T-helper 2 cell treated with Interferon-gamma antibody and Interleukin-4, amounts not matched to agents 5 μg/mL and 100 μg/mL, for 36 hours (primary cell): ENCODE measurements at regions not wholly inside any gene's neighbourhood (a gene's known extent, or its start where the extent isn't known, plus 50 kb on each side); places are given as distances from the start of the nearest gene placed in this dataset.

ENCODE experiments used
- DNase-seq: peaks from one replicate; pipeline ENCODE4 v3.0.0; 2021; ENCODE audit warnings: low spot score
- H3K27ac Mint-ChIP-seq: one replicate; pipeline ENCODE4 v1.8.0; 2021; ENCODE audit warnings: mild to moderate bottlenecking, mixed read lengths
- H3K27me3 Mint-ChIP-seq: one replicate; pipeline ENCODE4 v1.8.0; 2021; ENCODE audit warnings: low read depth, mixed read lengths
- H3K36me3 Mint-ChIP-seq: one replicate; pipeline ENCODE4 v1.8.0; 2021; ENCODE audit warnings: low read depth, mixed read lengths
- H3K4me1 Mint-ChIP-seq: one replicate; pipeline ENCODE4 v1.8.0; 2021; ENCODE audit warnings: low read depth, mixed read lengths
- H3K4me3 Mint-ChIP-seq: one replicate; pipeline ENCODE4 v1.8.0; 2022; ENCODE audit warnings: mild to moderate bottlenecking, moderate library complexity, mixed read lengths
- H3K9me3 Mint-ChIP-seq: one replicate; pipeline ENCODE4 v1.8.0; 2021; ENCODE audit warnings: mixed read lengths

DNA sequence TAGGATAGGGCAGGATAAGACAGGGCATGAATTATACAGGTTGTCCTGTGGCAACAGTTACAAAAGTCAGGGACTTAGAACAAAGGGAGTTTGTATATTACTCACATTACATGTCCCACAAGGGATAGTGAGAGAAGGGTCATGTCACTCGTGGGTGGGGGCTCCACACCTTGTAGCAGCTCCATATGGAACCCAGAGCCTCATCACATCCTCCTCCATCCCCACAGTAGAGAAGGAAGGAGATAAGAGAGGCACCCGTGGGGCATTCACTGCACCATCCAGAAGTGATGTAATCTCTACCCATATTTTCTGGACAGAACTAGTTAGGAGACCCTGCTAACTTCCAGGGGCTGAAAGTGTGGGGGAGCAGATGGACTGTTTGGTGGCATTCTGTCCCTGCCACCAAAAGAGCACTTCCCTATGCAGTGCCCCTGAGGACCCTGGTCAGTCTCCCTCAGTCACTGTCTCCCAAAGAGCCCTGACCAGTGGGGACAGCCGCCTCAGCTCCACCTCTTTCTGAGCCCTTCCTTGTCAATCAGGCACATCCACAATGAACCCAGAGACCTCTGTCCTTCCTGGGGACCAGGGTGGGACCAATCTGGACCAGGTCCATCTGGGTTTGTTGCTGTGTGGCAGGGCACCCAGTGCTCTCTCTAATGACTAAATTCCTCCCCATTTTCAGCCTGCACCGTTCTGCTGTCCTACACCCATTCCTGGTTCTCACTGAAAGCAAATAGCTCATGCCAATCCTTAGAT lies 154.8 kb upstream of the ETV3 start:
- no peaks in the 10 kb centered on the region for H3K4me1 Mint-ChIP-seq
- H3K27me3 Mint-ChIP-seq: peaks cover 11% of the 10 kb centered on the region
- no peak for DNase-seq
- H3K36me3 Mint-ChIP-seq: no peaks in the 10 kb centered on the region
- no peaks in the 10 kb centered on the region for H3K9me3 Mint-ChIP-seq
- no peak overlapping the region for H3K4me3 Mint-ChIP-seq
- no peak overlapping the region for H3K27ac Mint-ChIP-seq

DNA sequence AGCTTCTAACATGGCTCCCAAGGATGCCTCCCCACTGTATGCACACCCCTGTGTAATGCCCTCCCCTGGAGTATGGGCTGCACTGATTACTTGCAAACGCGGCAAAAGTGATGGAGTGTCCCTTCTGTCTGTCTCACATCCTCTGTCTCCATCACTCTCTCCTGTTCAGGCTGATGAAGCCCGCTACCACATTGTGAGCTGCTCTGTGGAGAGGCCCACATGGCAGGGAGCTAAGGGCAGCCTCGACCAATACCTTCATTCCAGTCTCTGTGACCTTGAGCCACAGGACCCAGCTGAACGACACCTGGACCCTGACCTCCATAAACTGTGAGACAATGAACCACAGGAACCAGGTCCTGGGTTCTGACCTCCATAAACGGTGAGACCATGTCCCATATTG lies 154.1 kb upstream of the ETV3 start:
- no peaks in the 10 kb centered on the region for H3K4me1 Mint-ChIP-seq
- H3K4me3 Mint-ChIP-seq: no peak overlapping the region
- no peak overlapping the region for H3K27ac Mint-ChIP-seq
- H3K27me3 Mint-ChIP-seq: peaks cover 9% of the 10 kb centered on the region
- no peaks in the 10 kb centered on the region for H3K9me3 Mint-ChIP-seq
- no peak for DNase-seq
- H3K36me3 Mint-ChIP-seq: no peaks in the 10 kb centered on the region

DNA sequence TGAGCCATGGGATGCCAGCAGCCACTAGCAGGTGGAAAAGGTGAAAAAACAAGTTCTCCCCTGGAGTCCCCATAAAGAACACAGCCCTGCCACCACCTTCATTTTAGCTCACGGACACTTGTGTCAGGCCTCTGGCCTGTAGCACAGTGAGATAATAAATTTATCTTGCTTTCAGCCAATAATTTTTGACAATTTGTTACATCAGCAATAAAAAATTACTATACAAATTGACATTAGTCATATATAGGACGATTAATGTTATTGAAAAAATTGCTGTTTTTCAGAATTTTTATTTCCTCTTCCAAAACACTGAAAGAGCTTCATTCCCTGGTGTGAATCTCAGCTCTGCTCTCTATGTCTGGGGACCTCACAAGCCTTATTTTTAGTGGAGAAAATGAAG lies 152.9 kb upstream of the ETV3 start:
- Mint-ChIP-seq H3K27ac (no peak overlapping the region), H3K9me3 (no peaks in the 10 kb centered on the region), H3K4me3 (no peak overlapping the region), H3K27me3 (peaks cover 3% of the 10 kb centered on the region), H3K4me1 (no peaks in the 10 kb centered on the region), H3K36me3 (no peaks in the 10 kb centered on the region)
- no peak for DNase-seq

DNA sequence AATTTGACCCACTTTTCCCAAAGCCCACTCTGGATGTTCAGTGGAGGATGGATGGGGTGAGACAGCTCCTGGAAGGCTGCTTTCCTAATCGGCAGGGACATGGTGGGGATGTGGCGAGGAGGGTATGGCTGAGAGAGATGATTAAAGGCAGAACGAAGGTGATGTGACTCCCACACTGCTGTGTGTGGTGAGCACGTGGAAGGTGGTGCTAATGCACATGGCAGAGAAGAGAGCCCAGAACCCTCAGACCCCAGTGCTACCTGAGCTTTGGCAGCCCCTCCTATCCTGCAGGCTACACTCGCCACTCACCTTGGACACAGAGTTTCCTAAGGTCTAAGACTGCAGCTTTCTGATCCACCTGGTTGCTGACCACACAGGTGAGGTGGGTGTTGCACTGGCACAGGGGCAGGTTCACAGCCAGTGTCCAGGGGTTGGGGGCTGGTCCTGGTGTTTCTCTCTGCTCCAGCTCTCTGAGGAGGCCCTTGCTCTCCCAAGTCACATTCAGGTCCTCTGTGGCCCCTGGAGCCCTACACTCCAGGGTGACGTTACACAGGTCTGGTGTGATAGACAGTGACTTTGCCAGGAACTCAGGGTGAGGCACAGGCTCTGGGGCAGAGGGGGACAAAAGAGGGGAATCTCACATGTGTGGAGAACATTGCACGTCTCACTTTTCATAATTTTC lies 151.4 kb upstream of the ETV3 start:
- H3K4me1 Mint-ChIP-seq: no peaks in the 10 kb centered on the region
- no peaks in the 10 kb centered on the region for H3K9me3 Mint-ChIP-seq
- no peaks in the 10 kb centered on the region for H3K36me3 Mint-ChIP-seq
- H3K27ac Mint-ChIP-seq: no peak overlapping the region
- no peak overlapping the region for H3K4me3 Mint-ChIP-seq
- peaks cover 3% of the 10 kb centered on the region for H3K27me3 Mint-ChIP-seq
- no peak for DNase-seq

DNA sequence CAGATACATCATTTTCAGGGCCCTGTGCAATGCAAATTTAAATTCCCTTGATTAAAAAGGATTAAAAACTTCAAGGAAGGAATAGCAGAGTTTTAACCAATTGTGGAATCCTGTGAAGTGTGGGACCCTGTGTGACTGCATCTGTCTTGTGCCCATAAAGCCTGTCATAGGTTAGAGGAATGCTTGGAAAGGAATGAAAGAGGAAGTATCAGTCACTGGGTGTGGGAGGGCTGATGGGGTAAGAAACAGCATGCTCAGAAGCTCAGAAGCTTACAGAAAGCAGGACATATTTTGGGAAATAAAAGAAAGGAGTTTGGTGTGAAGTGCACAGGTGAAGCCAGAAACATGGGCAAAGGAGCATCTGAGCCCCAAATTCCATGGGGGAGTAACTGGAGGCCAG lies 150.8 kb upstream of the ETV3 start:
- Mint-ChIP-seq H3K27ac (no peak overlapping the region), H3K9me3 (no peaks in the 10 kb centered on the region), H3K4me3 (no peak overlapping the region), H3K27me3 (peaks cover 7% of the 10 kb centered on the region), H3K4me1 (no peaks in the 10 kb centered on the region), H3K36me3 (no peaks in the 10 kb centered on the region)
- no peak for DNase-seq

DNA sequence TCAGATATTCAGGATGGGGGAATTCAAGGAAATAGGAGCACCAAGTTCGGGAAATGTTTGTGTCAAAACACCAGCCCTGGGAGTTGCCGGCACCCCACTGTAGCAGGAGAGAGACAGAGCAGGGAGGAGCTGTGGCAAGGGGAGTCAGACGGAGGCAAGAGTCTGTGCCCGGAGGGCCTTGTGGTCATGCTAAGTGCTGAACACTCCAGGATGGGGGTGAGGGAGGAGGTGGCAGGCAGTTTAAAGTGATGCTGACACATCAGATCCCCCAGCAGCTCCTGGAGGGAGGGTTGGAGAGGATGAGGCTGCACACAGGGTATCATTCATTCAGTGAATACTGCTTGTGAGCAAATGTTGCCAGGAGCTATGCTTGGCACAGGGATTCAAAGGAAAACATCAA lies 150.3 kb upstream of the ETV3 start:
- DNase-seq: no peak
- Mint-ChIP-seq H3K27me3 (peaks cover 7% of the 10 kb centered on the region), H3K36me3 (no peaks in the 10 kb centered on the region), H3K27ac (no peak overlapping the region), H3K9me3 (no peaks in the 10 kb centered on the region), H3K4me3 (no peak overlapping the region), H3K4me1 (no peaks in the 10 kb centered on the region)

DNA sequence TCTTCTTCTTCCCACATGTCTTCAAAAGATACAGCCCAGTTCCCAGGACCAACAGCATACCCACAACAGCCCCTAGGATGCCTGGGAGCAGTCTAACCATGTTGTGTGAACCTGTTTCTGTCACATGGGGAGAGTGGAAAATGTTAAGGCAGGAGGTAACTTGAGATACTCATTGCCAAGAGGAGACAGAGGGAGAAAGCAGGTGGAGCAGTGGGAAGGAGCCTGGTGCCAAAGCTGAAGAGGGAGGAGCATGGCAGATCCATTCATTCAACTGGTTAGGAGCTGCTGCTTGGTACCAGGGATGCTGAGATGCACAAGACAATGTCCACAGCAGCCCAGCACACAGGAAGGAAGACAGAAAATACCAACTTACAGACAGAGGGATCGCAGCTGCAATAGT lies 149.8 kb upstream of the ETV3 start:
- no peak overlapping the region for H3K27ac Mint-ChIP-seq
- peaks cover 8% of the 10 kb centered on the region for H3K27me3 Mint-ChIP-seq
- H3K4me1 Mint-ChIP-seq: no peaks in the 10 kb centered on the region

DNA sequence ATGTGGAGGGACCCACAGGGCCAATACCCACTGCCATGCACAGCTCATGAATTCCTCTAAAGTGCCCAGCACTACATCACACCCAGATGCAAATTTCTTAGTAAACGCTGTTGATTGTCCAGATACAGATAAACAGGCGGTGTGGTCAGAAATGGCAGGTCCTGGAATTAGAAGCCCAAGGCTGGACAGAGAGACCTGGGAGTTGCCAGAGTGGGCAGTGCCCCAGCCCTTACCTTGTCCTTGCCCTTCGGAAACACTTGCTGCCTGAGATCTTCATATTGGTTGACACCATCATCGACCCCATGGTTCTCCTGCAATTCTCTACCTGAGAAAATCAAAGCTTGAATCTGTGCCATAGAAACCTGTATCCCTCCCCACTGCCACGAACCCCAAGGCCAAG lies 149.3 kb upstream of the ETV3 start:
- peaks cover 12% of the 10 kb centered on the region for H3K27me3 Mint-ChIP-seq
- DNase-seq: no peak

More for the DNA sequence above, 149.8 kb upstream of the ETV3 start:
- H3K4me3 Mint-ChIP-seq: no peak overlapping the region
- no peaks in the 10 kb centered on the region for H3K36me3 Mint-ChIP-seq
- no peak for DNase-seq
- H3K9me3 Mint-ChIP-seq: no peaks in the 10 kb centered on the region

DNA sequence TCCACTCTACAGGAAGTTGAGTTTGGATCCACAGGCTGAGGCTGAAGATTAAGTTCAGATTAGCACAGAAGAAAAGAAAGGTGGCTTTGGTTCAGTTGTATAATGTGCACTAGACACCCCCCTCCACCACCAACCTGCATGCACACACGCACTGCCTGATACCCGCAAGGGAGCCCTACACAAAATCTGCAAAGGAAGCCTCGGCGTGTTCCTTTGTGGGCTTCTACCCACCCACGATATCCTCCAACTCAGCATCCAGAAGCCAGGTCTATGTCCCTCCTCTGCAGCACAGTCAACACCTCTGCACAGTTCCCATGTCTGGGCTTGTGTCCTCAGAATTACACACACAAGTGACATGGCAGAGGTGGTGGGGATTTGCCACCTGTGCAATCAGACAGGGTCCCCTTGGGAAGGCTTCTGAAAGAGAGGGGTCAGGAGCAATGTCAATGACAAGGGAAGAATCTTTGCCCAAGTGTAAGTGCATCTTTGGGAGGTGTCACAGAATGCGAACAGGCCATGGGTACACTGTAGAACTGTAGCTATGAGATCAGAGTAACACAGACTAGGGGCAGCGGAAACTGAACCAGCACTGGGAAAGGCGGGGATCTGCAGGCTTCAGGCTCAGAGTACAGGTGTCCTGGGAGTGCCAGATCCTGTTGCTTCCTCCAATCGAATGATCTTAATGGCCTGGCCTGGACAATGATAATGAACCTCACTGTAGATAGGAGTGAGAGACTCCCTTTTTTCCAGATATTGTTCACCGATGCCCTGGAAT lies 148.6 kb upstream of the ETV3 start:
- Mint-ChIP-seq H3K9me3 (no peaks in the 10 kb centered on the region), H3K4me1 (no peaks in the 10 kb centered on the region), H3K36me3 (no peaks in the 10 kb centered on the region), H3K4me3 (no peak overlapping the region), H3K27ac (no peak overlapping the region), H3K27me3 (peaks cover 12% of the 10 kb centered on the region)
- no peak for DNase-seq

More for the DNA sequence above, 149.3 kb upstream of the ETV3 start:
- Mint-ChIP-seq H3K4me3 (no peak overlapping the region), H3K36me3 (no peaks in the 10 kb centered on the region), H3K9me3 (no peaks in the 10 kb centered on the region), H3K27ac (no peak overlapping the region), H3K4me1 (no peaks in the 10 kb centered on the region)

DNA sequence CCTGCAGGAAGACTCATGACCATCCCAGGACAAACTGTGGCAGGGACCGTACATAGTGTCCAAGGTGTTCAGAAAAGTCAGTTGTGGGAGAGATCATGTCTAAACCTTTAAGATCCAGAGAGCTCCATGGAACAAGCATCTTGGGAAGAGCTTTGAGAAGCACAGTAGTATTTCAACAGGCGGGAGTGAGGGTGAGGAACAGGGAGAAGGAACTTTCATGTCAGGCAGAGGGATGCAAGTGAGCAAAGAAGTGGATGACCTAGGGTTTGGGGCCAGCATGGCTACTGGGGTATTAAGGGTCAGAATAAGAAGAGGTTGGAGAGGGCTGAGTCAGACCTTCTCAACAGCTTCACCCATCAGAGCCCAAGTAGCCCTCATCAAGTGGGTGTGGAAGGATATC lies 147.9 kb upstream of the ETV3 start:
- H3K9me3 Mint-ChIP-seq: no peaks in the 10 kb centered on the region
- DNase-seq: no peak
- H3K27ac Mint-ChIP-seq: no peak overlapping the region
- H3K27me3 Mint-ChIP-seq: peaks cover 18% of the 10 kb centered on the region
- H3K4me3 Mint-ChIP-seq: no peak overlapping the region
- no peaks in the 10 kb centered on the region for H3K36me3 Mint-ChIP-seq
- H3K4me1 Mint-ChIP-seq: no peaks in the 10 kb centered on the region

DNA sequence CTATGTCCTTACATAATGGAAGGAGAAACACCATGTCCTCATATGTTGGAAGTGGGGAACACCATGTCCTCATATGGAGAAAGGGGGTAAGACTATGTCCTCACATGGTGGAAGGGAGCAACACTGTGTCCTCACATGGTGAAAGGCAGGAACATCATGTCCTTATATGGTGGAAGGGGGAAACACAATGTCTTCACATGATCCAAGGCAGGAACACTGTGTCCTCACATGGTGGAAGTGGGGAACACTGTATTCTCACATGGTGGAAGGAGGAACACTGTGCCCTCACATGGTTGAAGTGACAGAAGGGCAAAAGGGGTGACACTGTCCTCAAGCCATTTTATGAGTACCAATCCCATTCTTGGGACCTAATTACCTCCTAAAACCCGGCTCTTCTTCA lies 146.3 kb upstream of the ETV3 start:
- Mint-ChIP-seq H3K27ac (no peak overlapping the region), H3K9me3 (no peaks in the 10 kb centered on the region), H3K27me3 (peaks cover 22% of the 10 kb centered on the region), H3K36me3 (no peaks in the 10 kb centered on the region), H3K4me3 (no peak overlapping the region), H3K4me1 (no peaks in the 10 kb centered on the region)
- DNase-seq: no peak

DNA sequence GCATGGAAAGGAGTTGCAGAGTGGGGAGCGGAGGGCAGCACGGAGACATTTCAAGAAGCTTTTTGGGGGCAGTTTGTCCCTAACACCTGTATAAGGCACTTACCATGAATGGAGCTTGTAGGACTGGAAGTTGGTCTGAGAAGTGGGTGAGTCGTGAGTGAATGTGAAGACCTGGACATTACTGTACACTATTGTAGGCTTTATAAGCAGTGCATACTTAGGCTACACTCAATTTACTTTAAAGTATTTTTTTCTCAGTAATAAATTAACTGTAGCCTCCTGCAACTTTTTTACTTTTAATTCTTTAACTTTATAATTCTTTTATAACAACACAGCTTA lies 141.6 kb upstream of the ETV3 start:
- no peak for DNase-seq
- H3K36me3 Mint-ChIP-seq: no peaks in the 10 kb centered on the region
- H3K27me3 Mint-ChIP-seq: peaks cover 24% of the 10 kb centered on the region
- no peaks in the 10 kb centered on the region for H3K4me1 Mint-ChIP-seq
- no peak overlapping the region for H3K27ac Mint-ChIP-seq
- no peaks in the 10 kb centered on the region for H3K9me3 Mint-ChIP-seq
- no peak overlapping the region for H3K4me3 Mint-ChIP-seq

DNA sequence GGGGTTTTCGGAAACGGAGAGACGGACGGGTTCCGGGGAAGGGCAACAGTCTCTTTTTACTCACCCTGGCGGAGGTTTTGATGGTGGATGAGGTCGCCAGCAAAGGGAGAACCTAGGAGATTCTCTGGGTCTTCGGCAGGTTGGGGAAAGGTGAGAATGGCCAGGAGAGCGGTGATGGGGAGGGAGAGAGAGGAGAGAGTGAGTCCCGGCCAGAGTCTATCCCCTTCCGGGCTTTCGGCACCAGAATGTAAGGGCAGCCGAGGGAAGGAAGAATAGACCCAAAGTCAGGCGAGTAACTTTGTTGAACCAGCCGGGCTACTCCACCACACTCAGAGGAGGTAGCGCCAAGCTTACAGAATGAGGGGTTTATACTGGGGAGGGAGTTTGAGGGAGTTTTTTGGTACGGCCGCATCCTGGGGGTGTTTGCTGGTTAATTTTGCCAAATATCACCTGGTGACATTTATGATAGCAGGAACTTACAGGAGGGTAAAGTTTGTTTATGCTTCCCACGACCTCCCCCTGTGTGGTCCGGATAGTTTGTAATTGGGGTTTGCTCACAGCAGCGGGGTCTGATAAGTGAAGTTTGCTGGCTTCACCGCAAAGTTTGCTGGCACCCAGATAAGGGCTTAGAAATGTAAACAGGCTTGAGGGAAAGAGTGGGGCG lies 141.1 kb upstream of the ETV3 start:
- H3K4me3 Mint-ChIP-seq: no peak overlapping the region
- H3K9me3 Mint-ChIP-seq: no peaks in the 10 kb centered on the region
- no peak overlapping the region for H3K27ac Mint-ChIP-seq
- no peak for DNase-seq
- peaks cover 22% of the 10 kb centered on the region for H3K27me3 Mint-ChIP-seq
- H3K4me1 Mint-ChIP-seq: no peaks in the 10 kb centered on the region
- H3K36me3 Mint-ChIP-seq: no peaks in the 10 kb centered on the region
